Nephron progenitor cell (in vitro differentiated cells): ENCODE measurements at regions not wholly inside any gene's neighbourhood (a gene's known extent, or its start where the extent isn't known, plus 50 kb on each side); places are given as distances from the start of the nearest gene placed in this dataset.

ENCODE experiments used
- DNase-seq: peaks from one replicate; pipeline ENCODE4 v3.0.0; 2021
- H3K27ac Mint-ChIP-seq: 2 replicates; pipeline ENCODE4 v1.8.0; 2021; ENCODE audit warnings: mild to moderate bottlenecking, moderate library complexity, mixed read lengths
- H3K27me3 Mint-ChIP-seq: 2 replicates; pipeline ENCODE4 v1.8.0; 2021; ENCODE audit warnings: mild to moderate bottlenecking, low read depth, mixed read lengths; ENCODE audit not compliant: poor library complexity
- H3K36me3 Mint-ChIP-seq: 2 replicates; pipeline ENCODE4 v1.8.0; 2021; ENCODE audit warnings: low read depth, mixed read lengths
- H3K4me1 Mint-ChIP-seq: 2 replicates; pipeline ENCODE4 v1.8.0; 2021; ENCODE audit warnings: mixed read lengths
- H3K4me3 Mint-ChIP-seq: 2 replicates; pipeline ENCODE4 v1.8.0; 2021; ENCODE audit warnings: mild to moderate bottlenecking, moderate library complexity, mixed read lengths
- H3K9me3 Mint-ChIP-seq: 2 replicates; pipeline ENCODE4 v1.8.0; 2021; ENCODE audit warnings: mild to moderate bottlenecking, moderate library complexity, mixed read lengths
- TF ChIP-seq, protein P1 (sequence below): fragments of 200-600 bp; sonication (generic); IDR thresholded peaks from 2 replicates; pipeline ENCODE4 v1.5.0; 2021; ENCODE audit warnings: antibody characterized with exemption

DNA sequence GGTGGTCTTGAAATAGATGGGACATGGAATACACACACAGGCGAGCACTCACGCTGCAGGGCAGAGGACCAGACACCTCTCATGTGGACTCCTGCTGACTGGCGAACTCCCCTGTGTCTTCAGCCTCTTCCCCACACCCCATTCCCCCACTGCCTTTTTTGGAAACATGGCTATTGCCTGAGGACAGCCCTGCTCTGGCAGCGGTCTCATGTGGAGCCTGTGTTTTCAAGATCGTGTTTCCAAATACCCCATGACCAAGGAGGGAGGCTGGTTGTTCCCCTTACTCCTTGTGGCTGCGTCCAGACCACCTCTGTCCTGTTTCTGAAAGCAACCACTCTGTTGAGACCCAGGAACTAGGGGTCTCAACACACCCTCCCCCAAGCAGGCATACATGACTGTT is 119.4 kb downstream of the C1orf94 start:
- Mint-ChIP-seq H3K4me1 (no peaks in the 10 kb centered on the region), H3K4me3 (no peak overlapping the region), H3K27ac (no peak overlapping the region), H3K9me3 (no peaks in the 10 kb centered on the region), H3K27me3 (peaks cover 4% of the 10 kb centered on the region), H3K36me3 (no peaks in the 10 kb centered on the region)
- TF ChIP-seq, protein P1, sequence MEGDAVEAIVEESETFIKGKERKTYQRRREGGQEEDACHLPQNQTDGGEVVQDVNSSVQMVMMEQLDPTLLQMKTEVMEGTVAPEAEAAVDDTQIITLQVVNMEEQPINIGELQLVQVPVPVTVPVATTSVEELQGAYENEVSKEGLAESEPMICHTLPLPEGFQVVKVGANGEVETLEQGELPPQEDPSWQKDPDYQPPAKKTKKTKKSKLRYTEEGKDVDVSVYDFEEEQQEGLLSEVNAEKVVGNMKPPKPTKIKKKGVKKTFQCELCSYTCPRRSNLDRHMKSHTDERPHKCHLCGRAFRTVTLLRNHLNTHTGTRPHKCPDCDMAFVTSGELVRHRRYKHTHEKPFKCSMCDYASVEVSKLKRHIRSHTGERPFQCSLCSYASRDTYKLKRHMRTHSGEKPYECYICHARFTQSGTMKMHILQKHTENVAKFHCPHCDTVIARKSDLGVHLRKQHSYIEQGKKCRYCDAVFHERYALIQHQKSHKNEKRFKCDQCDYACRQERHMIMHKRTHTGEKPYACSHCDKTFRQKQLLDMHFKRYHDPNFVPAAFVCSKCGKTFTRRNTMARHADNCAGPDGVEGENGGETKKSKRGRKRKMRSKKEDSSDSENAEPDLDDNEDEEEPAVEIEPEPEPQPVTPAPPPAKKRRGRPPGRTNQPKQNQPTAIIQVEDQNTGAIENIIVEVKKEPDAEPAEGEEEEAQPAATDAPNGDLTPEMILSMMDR = no peak
- DNase-seq = no peak

GRCh38 chr1:34302798-34303197 is 126.1 kb downstream of the C1orf94 start:
- no peak overlapping the region for H3K4me3 Mint-ChIP-seq
- H3K4me1 Mint-ChIP-seq = no peaks in the 10 kb centered on the region
- H3K27me3 Mint-ChIP-seq = peaks cover 17% of the 10 kb centered on the region
- no peak overlapping the region for H3K27ac Mint-ChIP-seq
- no peaks in the 10 kb centered on the region for H3K36me3 Mint-ChIP-seq
- no peak for DNase-seq
- TF ChIP-seq, protein P1 = no peak
- peaks cover 18% of the 10 kb centered on the region for H3K9me3 Mint-ChIP-seq

DNA sequence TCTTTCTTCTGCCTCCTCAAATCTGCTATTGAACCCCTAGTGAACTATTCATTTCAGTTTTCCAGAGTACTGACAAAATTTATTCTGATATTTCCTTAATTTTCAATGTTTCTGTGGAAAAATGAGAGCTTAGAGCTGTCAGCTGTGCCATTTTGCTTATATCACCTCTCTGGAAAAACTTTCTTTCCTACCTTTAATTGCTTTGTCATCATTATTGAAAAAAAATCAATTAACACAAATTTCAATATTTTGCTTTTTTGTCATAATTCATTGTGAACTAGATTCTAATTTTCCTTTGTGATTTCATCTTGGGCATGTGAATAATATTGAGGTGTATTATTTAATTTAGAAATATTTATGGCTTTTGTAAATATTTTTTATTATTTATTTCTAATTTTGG is 126.5 kb downstream of the C1orf94 start:
- peaks cover 17% of the 10 kb centered on the region for H3K27me3 Mint-ChIP-seq
- TF ChIP-seq, protein P1 = no peak
- no peak overlapping the region for H3K27ac Mint-ChIP-seq
- H3K4me3 Mint-ChIP-seq = no peak overlapping the region
- peaks cover 18% of the 10 kb centered on the region for H3K9me3 Mint-ChIP-seq
- no peaks in the 10 kb centered on the region for H3K36me3 Mint-ChIP-seq
- no peaks in the 10 kb centered on the region for H3K4me1 Mint-ChIP-seq
- DNase-seq = no peak

- Mint-ChIP-seq H3K27me3 (peaks cover 29% of the 10 kb centered on the region), H3K4me1 (no peaks in the 10 kb centered on the region), H3K27ac (no peak overlapping the region), H3K4me3 (no peak overlapping the region), H3K9me3 (peaks cover 31% of the 10 kb centered on the region), H3K36me3 (no peaks in the 10 kb centered on the region)
- no peak for DNase-seq
- TF ChIP-seq, protein P1 = no peak
Observed at GRCh38 chr1:34306568-34306967, 129.9 kb downstream of the C1orf94 start.

DNA sequence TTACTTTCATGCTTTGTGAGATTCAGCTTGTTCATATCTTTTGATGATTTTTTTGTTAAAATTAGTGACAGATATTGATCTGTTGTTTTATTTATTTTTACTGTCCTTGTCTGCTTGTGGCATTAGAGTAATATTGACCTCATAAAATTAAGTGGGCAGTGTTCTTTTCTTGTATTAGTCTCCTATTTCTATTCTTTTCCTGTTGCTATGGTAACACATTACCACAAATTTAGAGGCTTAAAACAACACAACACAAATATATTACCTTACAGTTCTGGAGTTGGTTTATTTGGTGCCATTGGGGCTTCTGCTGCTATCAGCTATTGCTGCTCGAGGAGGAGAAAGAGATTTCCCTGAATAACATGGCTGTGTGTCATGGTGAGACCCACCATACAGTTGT is 135.7 kb downstream of the C1orf94 start:
- H3K27me3 Mint-ChIP-seq = peaks cover 22% of the 10 kb centered on the region
- peaks cover 29% of the 10 kb centered on the region for H3K9me3 Mint-ChIP-seq
- H3K4me1 Mint-ChIP-seq = no peaks in the 10 kb centered on the region
- H3K27ac Mint-ChIP-seq = no peak overlapping the region
- TF ChIP-seq, protein P1 = no peak
- H3K36me3 Mint-ChIP-seq = no peaks in the 10 kb centered on the region
- H3K4me3 Mint-ChIP-seq = no peak overlapping the region
- DNase-seq = no peak

DNA sequence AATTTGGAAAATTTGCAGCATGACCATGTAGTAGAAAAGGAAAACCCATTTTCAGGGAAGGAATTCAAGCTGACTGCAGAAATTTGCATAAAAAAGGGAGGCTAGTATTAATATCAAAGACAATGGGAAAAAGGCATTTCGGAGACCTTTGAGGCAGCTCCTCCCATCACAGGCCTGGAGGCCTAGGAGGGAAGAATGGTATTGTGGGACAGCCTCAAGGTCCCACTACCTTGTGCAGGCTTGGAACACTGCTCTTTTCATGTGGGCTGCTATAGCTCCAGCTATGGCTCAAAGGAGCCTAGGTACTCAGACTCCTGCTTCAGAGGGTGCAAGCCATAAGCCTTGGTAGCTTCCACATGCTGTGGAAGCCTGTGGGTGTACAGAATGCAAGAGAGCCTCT is 139.3 kb downstream of the C1orf94 start:
- TF ChIP-seq, protein P1 = no peak
- no peak for DNase-seq
- H3K36me3 Mint-ChIP-seq = no peaks in the 10 kb centered on the region
- H3K27ac Mint-ChIP-seq = no peak overlapping the region
- no peaks in the 10 kb centered on the region for H3K4me1 Mint-ChIP-seq
- H3K4me3 Mint-ChIP-seq = no peak overlapping the region
- H3K27me3 Mint-ChIP-seq = peaks cover 7% of the 10 kb centered on the region
- H3K9me3 Mint-ChIP-seq = peaks cover 18% of the 10 kb centered on the region
